K562 (cell line): ENCODE measurements at regions not wholly inside any gene's neighbourhood (a gene's known extent, or its start where the extent isn't known, plus 50 kb on each side); places are given as distances from the start of the nearest gene placed in this dataset.

Source experiments
- BDP1 ChIP-seq: IDR thresholded peaks from 3 replicates; pipeline ENCODE4 v1.6.1; 2011; ENCODE audit not compliant: insufficient read length, insufficient read depth
- ESRRB ChIP-seq: fragments of 250-450 bp; sonication (Bioruptor Pico); IDR thresholded peaks from 2 replicates; pipeline ENCODE4 v1.5.0; 2020; ENCODE audit warnings: mild to moderate bottlenecking, moderate library complexity, borderline replicate concordance
- FOXK2 ChIP-seq, 2 experiments: fragments of 450-650 bp; IDR thresholded peaks in 1 of 2; conservative IDR thresholded peaks in 1 of 2; 2 replicates each; pipeline ENCODE4 v1.6.1; 2016; ENCODE audit warnings: low read depth in 2 of 2, mild to moderate bottlenecking in 1 of 2
- JUNB ChIP-seq: fragments of 450-650 bp; formaldehyde crosslinking; conservative IDR thresholded peaks from 2 replicates; pipeline ENCODE4 v1.4.0; 2020; ENCODE audit warnings: mild to moderate bottlenecking
- KLF16 ChIP-seq: IDR thresholded peaks from 2 replicates; pipeline ENCODE4 v1.6.1; 2016; ENCODE audit warnings: antibody characterized with exemption
- KLF6 ChIP-seq: fragments of 250-450 bp; sonication (Bioruptor Pico); IDR thresholded peaks from 2 replicates; pipeline ENCODE4 v1.4.0; 2020; ENCODE audit warnings: mild to moderate bottlenecking, moderate library complexity, borderline replicate concordance
- MED1 ChIP-seq: sonication (generic); formaldehyde crosslinking; IDR thresholded peaks from 2 replicates; pipeline ENCODE4 v1.8.1; 2023; ENCODE audit warnings: missing genetic modification reagents, borderline replicate concordance
- MTA2 ChIP-seq: fragments of 450-650 bp; IDR thresholded peaks from 2 replicates; pipeline ENCODE4 v1.6.1; 2016; ENCODE audit warnings: low read depth
- NFE2 ChIP-seq: IDR thresholded peaks from 2 replicates; pipeline ENCODE4 v1.6.1; 2014; ENCODE audit warnings: antibody characterized with exemption, low read depth
- PML ChIP-seq: IDR thresholded peaks from 2 replicates; pipeline ENCODE4 v1.6.1; 2012; ENCODE audit warnings: low read length, inconsistent platforms
- SIN3A ChIP-seq, 2 experiments: fragments of 150-350 bp in 1 of 2; IDR thresholded peaks; 2 replicates each; pipeline ENCODE4 v1.6.1; 2011 to 2016; ENCODE audit warnings: borderline replicate concordance in 2 of 2, low read depth in 2 of 2, low read length in 2 of 2, mild to moderate bottlenecking in 2 of 2, moderate library complexity in 2 of 2; ENCODE audit not compliant: control insufficient read depth in 1 of 2
- SMARCA4 ChIP-seq: fragments of 450-650 bp; IDR thresholded peaks from 2 replicates; pipeline ENCODE4 v1.6.1; 2016
- STAG1 ChIP-seq: sonication (generic); formaldehyde crosslinking; IDR thresholded peaks from 2 replicates; pipeline ENCODE4 v1.5.0; 2020; ENCODE audit warnings: missing genetic modification reagents, borderline replicate concordance
- ZKSCAN1 ChIP-seq: fragments of 150-350 bp; IDR thresholded peaks from 2 replicates; pipeline ENCODE4 v1.6.1; 2016; ENCODE audit warnings: low read depth, low read length
- ZNF184 ChIP-seq: sonication (generic); formaldehyde crosslinking; IDR thresholded peaks from 2 replicates; pipeline ENCODE4 v1.5.0; 2020; ENCODE audit warnings: missing genetic modification reagents
- ZNF253 ChIP-seq: fragments of 250-450 bp; sonication (Bioruptor Pico); conservative IDR thresholded peaks from 2 replicates; pipeline ENCODE4 v1.6.1; 2021; ENCODE audit warnings: mild to moderate bottlenecking
- ZNF507 ChIP-seq: conservative IDR thresholded peaks from 2 replicates; pipeline ENCODE4 v1.6.1; 2017; ENCODE audit warnings: missing genetic modification characterization, missing compliant biosample characterization
- ZNF551 ChIP-seq: fragments of 250-450 bp; sonication (Bioruptor Pico); IDR thresholded peaks from 2 replicates; pipeline ENCODE4 v1.5.0; 2021; ENCODE audit warnings: mild to moderate bottlenecking, moderate library complexity
- ZNF561 ChIP-seq: fragments of 450-650 bp; formaldehyde crosslinking; conservative IDR thresholded peaks from 2 replicates; pipeline ENCODE4 v1.4.0; 2020; ENCODE audit warnings: mild to moderate bottlenecking, moderate library complexity
- ZNF79 ChIP-seq: fragments of 250-450 bp; sonication (Bioruptor Pico); IDR thresholded peaks from 2 replicates; pipeline ENCODE4 v1.4.0; 2020; ENCODE audit warnings: low read depth, mild to moderate bottlenecking, moderate library complexity
- TF ChIP-seq, protein P1 (sequence below): sonication (generic); formaldehyde crosslinking; IDR thresholded peaks from 2 replicates; pipeline ENCODE4 v1.9.0; 2022; ENCODE audit warnings: mild to moderate bottlenecking, missing genetic modification reagents
- TF ChIP-seq, protein P2 (sequence below): fragments of 250-450 bp; sonication (Bioruptor Pico); IDR thresholded peaks from 2 replicates; pipeline ENCODE4 v1.8.0; 2021; ENCODE audit warnings: borderline replicate concordance, mild to moderate bottlenecking, moderate library complexity; ENCODE audit not compliant: poor library complexity, severe bottlenecking
- TF ChIP-seq, protein P3 (sequence below), 2 experiments: IDR thresholded peaks in 1 of 2; conservative IDR thresholded peaks in 1 of 2; 2 replicates each; pipeline ENCODE4 v1.6.1; 2016; ENCODE audit warnings: low read depth in 2 of 2, mild to moderate bottlenecking in 1 of 2, missing compliant biosample characterization in 1 of 2, missing genetic modification characterization in 1 of 2, moderate library complexity in 1 of 2
- TF ChIP-seq, protein P4 (sequence below): fragments of 450-650 bp; conservative IDR thresholded peaks from 2 replicates; pipeline ENCODE4 v1.6.1; 2016; ENCODE audit warnings: missing genetic modification characterization, low read depth, mild to moderate bottlenecking, control low read depth, missing compliant biosample characterization

DNA sequence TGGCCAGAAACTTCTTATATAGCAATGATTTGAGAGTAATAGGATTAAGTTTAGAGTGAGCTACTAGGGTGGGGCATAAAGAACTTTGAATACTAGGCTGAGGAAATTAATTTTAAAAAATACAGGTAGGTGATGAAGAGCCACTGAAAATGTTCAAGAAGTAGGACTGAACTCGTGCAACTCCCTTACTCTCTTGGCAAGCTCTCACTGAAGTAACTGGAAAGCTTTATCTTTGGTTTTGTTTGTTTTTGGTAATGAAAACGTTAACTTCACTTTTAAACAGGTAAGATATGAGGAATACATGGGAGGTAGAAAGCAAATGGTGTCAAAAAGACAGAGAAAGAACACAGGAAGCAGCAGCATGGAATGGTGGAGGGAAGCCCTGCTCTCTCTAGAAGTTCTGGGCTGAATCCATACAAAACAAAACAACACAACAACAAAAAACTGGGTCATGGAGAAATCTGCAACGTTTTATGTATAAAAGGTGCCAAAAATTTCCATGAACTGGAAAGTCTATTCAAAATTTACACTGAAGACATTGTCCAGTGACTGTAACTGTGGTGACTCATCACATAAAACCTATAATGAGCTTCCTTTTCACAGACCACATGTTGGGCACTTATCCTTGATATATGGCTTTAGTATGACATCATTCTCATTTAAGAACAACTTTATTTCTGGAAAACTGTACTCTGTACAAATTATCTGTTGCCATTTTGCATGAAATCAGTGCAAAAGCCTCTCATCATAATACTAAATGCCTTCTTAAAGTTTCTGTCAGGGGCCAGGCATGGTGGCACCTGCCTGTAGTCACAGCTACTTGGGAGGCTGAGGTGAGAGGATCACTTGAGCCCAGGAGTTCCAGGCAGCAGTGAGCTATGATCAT, 91.2 kb upstream of the CHD1 start (continued):
- TF ChIP-seq, protein P1, sequence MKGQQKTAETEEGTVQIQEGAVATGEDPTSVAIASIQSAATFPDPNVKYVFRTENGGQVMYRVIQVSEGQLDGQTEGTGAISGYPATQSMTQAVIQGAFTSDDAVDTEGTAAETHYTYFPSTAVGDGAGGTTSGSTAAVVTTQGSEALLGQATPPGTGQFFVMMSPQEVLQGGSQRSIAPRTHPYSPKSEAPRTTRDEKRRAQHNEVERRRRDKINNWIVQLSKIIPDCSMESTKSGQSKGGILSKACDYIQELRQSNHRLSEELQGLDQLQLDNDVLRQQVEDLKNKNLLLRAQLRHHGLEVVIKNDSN (CRISPR knock-in tag): no peak
- TF ChIP-seq, protein P2, sequence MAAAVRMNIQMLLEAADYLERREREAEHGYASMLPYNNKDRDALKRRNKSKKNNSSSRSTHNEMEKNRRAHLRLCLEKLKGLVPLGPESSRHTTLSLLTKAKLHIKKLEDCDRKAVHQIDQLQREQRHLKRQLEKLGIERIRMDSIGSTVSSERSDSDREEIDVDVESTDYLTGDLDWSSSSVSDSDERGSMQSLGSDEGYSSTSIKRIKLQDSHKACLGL (CRISPR knock-in tag): no peak
- TF ChIP-seq NFE2: peak; percentile 75
- no peak for TF ChIP-seq ZNF551 (CRISPR knock-in tag)
- TF ChIP-seq SIN3A (IDR thresholded peaks at IDR 0.05; ENCODE audit: borderline replicate concordance in 2 of 2, control insufficient read depth in 1 of 2, low read depth in 2 of 2, low read length in 2 of 2): no peak
- TF ChIP-seq KLF16: no peak
- TF ChIP-seq SMARCA4: peak; percentile 86
- TF ChIP-seq, protein P3, sequence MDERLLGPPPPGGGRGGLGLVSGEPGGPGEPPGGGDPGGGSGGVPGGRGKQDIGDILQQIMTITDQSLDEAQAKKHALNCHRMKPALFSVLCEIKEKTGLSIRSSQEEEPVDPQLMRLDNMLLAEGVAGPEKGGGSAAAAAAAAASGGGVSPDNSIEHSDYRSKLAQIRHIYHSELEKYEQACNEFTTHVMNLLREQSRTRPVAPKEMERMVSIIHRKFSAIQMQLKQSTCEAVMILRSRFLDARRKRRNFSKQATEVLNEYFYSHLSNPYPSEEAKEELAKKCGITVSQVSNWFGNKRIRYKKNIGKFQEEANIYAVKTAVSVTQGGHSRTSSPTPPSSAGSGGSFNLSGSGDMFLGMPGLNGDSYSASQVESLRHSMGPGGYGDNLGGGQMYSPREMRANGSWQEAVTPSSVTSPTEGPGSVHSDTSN (CRISPR knock-in tag; IDR thresholded peaks at IDR 0.05; ENCODE audit: low read depth): no peak
- TF ChIP-seq, protein P3 (tag; conservative IDR thresholded peaks at IDR 0.05; ENCODE audit: low read depth): peak; percentile 84
- no peak for TF ChIP-seq ZNF561 (CRISPR knock-in tag)
- TF ChIP-seq ZNF184: no peak
- TF ChIP-seq ZKSCAN1: no peak
- TF ChIP-seq ZNF253 (CRISPR knock-in tag): no peak
- TF ChIP-seq, protein P4, sequence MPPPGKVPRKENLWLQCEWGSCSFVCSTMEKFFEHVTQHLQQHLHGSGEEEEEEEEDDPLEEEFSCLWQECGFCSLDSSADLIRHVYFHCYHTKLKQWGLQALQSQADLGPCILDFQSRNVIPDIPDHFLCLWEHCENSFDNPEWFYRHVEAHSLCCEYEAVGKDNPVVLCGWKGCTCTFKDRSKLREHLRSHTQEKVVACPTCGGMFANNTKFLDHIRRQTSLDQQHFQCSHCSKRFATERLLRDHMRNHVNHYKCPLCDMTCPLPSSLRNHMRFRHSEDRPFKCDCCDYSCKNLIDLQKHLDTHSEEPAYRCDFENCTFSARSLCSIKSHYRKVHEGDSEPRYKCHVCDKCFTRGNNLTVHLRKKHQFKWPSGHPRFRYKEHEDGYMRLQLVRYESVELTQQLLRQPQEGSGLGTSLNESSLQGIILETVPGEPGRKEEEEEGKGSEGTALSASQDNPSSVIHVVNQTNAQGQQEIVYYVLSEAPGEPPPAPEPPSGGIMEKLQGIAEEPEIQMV (tag): no peak
- TF ChIP-seq FOXK2 (conservative IDR thresholded peaks at IDR 0.05 in 1 of 2, IDR thresholded peaks at IDR 0.05 in 1 of 2; ENCODE audit: low read depth in 2 of 2): 0 out of 4 replicates have a peak, but pooled peaks of 1 of the 2 experiments have one; percentile 23
- no peak for TF ChIP-seq STAG1 (CRISPR knock-in tag)
- no peak for TF ChIP-seq ZNF507 (tag)
- TF ChIP-seq MED1 (CRISPR knock-in tag): no peak
- no peak for TF ChIP-seq KLF6
- peak; percentile 96 for TF ChIP-seq JUNB (CRISPR knock-in tag)
- TF ChIP-seq ZNF79 (CRISPR knock-in tag): no peak
- TF ChIP-seq ESRRB (CRISPR knock-in tag): no peak
- TF ChIP-seq MTA2: no peak
- TF ChIP-seq PML: no peak
- TF ChIP-seq BDP1: no peak
